K562 (cell line): ENCODE measurements at regions not wholly inside any gene's neighbourhood (a gene's known extent, or its start where the extent isn't known, plus 50 kb on each side); places are given as distances from the start of the nearest gene placed in this dataset.

Experiments used
- ARID1B ChIP-seq: fragments of 450-650 bp; IDR thresholded peaks from 2 replicates; pipeline ENCODE4 v1.6.1; 2016; ENCODE audit warnings: antibody characterized with exemption, mild to moderate bottlenecking, inconsistent platforms
- ARID4B ChIP-seq: sonication (generic); formaldehyde crosslinking; IDR thresholded peaks from 2 replicates; pipeline ENCODE4 v1.8.0; 2022; ENCODE audit warnings: mild to moderate bottlenecking, missing genetic modification reagents
- ATF3 ChIP-seq, 2 experiments: fragments of 450-650 bp in 1 of 2; sonication (generic) in 1 of 2; formaldehyde crosslinking in 1 of 2; IDR thresholded peaks in 1 of 2; conservative IDR thresholded peaks in 1 of 2; 2 replicates each; pipeline versions ENCODE4 v1.6.1 to v1.8.1; 2016 to 2023; ENCODE audit warnings: mild to moderate bottlenecking in 2 of 2, moderate library complexity in 2 of 2, inconsistent platforms in 1 of 2, missing genetic modification reagents in 1 of 2
- EP300 ChIP-seq: IDR thresholded peaks from 2 replicates; pipeline ENCODE4 v1.6.1; 2012; ENCODE audit warnings: low read length, improper control_type of control experiment
- FOSL1 ChIP-seq: fragments of 200-800 bp; sonication (Bioruptor generic); conservative IDR thresholded peaks from 2 replicates; pipeline ENCODE4 v1.6.1; 2016; ENCODE audit warnings: missing genetic modification characterization, missing compliant biosample characterization
- HES1 ChIP-seq: fragments of 450-650 bp; IDR thresholded peaks from 2 replicates; pipeline ENCODE4 v1.6.1; 2016; ENCODE audit warnings: low read depth, mild to moderate bottlenecking, moderate library complexity
- HINFP ChIP-seq: fragments of 450-650 bp; conservative IDR thresholded peaks from 2 replicates; pipeline ENCODE4 v1.6.1; 2016; ENCODE audit warnings: missing genetic modification characterization, low read depth, mild to moderate bottlenecking, control low read depth, missing compliant biosample characterization
- KLF1 ChIP-seq: fragments of 450-650 bp; IDR thresholded peaks from 2 replicates; pipeline ENCODE4 v1.6.1; 2016; ENCODE audit warnings: missing genetic modification characterization, missing compliant biosample characterization
- MXI1 ChIP-seq: IDR thresholded peaks from 2 replicates; pipeline ENCODE4 v1.6.1; 2011; ENCODE audit warnings: low read depth, mild to moderate bottlenecking, improper control_type of control experiment, low read length
- NFRKB ChIP-seq: fragments of 450-650 bp; IDR thresholded peaks from 2 replicates; pipeline ENCODE4 v1.6.1; 2016; ENCODE audit warnings: low read depth
- NRF1 ChIP-seq, 2 experiments: fragments of 450-650 bp; IDR thresholded peaks in 1 of 2; conservative IDR thresholded peaks in 1 of 2; 2 replicates each; pipeline ENCODE4 v1.6.1; 2014; ENCODE audit warnings: mild to moderate bottlenecking in 2 of 2
- SFPQ ChIP-seq: fragments of 200-400 bp; formaldehyde crosslinking; IDR thresholded peaks from 2 replicates; pipeline ENCODE4 v1.6.1; 2017; ENCODE audit warnings: mild to moderate bottlenecking, low read depth, low read length, moderate library complexity
- SMAD4 ChIP-seq: fragments of 250-450 bp; sonication (Bioruptor Pico); conservative IDR thresholded peaks from 2 replicates; pipeline ENCODE4 v1.8.0; 2021; ENCODE audit warnings: inconsistent platforms, mild to moderate bottlenecking, moderate library complexity
- SUPT5H ChIP-seq: fragments of 450-650 bp; IDR thresholded peaks from 2 replicates; pipeline ENCODE4 v1.6.1; 2016
- TEAD1 ChIP-seq, 2 experiments: fragments of 450-650 bp in 1 of 2; sonication (generic) in 1 of 2; formaldehyde crosslinking; IDR thresholded peaks; 2 replicates each; pipeline versions ENCODE4 v1.4.0 to v1.8.0; 2020 to 2022; ENCODE audit warnings: mild to moderate bottlenecking in 2 of 2, missing genetic modification reagents in 1 of 2
- TRIM24 ChIP-seq, 2 experiments: fragments of 450-650 bp; IDR thresholded peaks; 2 replicates each; pipeline ENCODE4 v1.6.1; 2016
- ZNF586 ChIP-seq: fragments of 450-650 bp; formaldehyde crosslinking; conservative IDR thresholded peaks from 2 replicates; pipeline ENCODE4 v1.4.0; 2020; ENCODE audit warnings: mild to moderate bottlenecking, moderate library complexity

- TF ChIP-seq ARID4B (CRISPR knock-in tag) = no peak
- no peak for TF ChIP-seq ZNF586 (CRISPR knock-in tag)
- TF ChIP-seq HES1 = peak; percentile 79; the same call in 1 of the 2 replicates
- peak; percentile 90 for TF ChIP-seq ARID1B
- TF ChIP-seq SUPT5H = no peak
- TF ChIP-seq HINFP (tag) = no peak
- no peak for TF ChIP-seq TEAD1 (CRISPR knock-in tag; IDR thresholded peaks at IDR 0.05)
- no peak for TF ChIP-seq SFPQ
- no peak for TF ChIP-seq KLF1 (tag)
- TF ChIP-seq ATF3 (IDR thresholded peaks at IDR 0.05) = peak; percentile 69
- TF ChIP-seq ATF3 (CRISPR knock-in tag; conservative IDR thresholded peaks at IDR 0.05) = no peak
- no peak for TF ChIP-seq NRF1 (conservative IDR thresholded peaks at IDR 0.05 in 1 of 2, IDR thresholded peaks at IDR 0.05 in 1 of 2)
- peak; percentile 25; the same call in 1 of the 2 replicates for TF ChIP-seq SMAD4 (CRISPR knock-in tag)
- TF ChIP-seq FOSL1 = peak; percentile 38; the same call in 1 of the 2 replicates
- no peak for TF ChIP-seq MXI1
- TF ChIP-seq NFRKB = no peak
- peak in 1 of 2 experiments; percentile 75; a peak in 2 of 4 replicates for TF ChIP-seq TRIM24 (IDR thresholded peaks at IDR 0.05)
- TF ChIP-seq EP300 = peak; percentile 69
Measured at GRCh38 chr1:5304702-5305101, 650.3 kb downstream of the AJAP1 start (continued).
